22Rv1 (cell line): ENCODE measurements at regions not wholly inside any gene's neighbourhood (a gene's known extent, or its start where the extent isn't known, plus 50 kb on each side); places are given as distances from the start of the nearest gene placed in this dataset.

ENCODE experiments used
- CTCF ChIP-seq: fragments of 450-650 bp; IDR thresholded peaks from 2 replicates; pipeline ENCODE4 v1.5.1; 2017; ENCODE audit warnings: mild to moderate bottlenecking
- ZFX ChIP-seq: fragments of 450-650 bp; IDR thresholded peaks from 2 replicates; pipeline ENCODE4 v1.6.1; 2017; ENCODE audit warnings: antibody characterized with exemption, borderline replicate concordance

GRCh38 chr1:166630369-166630768 is 208.9 kb upstream of the POGK start:
- TF ChIP-seq CTCF (no peak), ZFX (no peak)
